HEK293 (cell line): ENCODE measurements at regions not wholly inside any gene's neighbourhood (a gene's known extent, or its start where the extent isn't known, plus 50 kb on each side); places are given as distances from the start of the nearest gene placed in this dataset.
"Not testable (repeated sequence)": the region's sequence is repeated elsewhere in the genome, so short reads cannot be mapped to it uniquely, and the experiment has no call there.

Experiments
- CTCF ChIA-PET: fragments of 350-600 bp; formaldehyde crosslinking; extraction: SDS; loops from one replicate; lab custom pipeline; 2021; ENCODE audit warnings: antibody characterized with exemption; lab: Yijun Ruan, JAX
- POLR2A ChIA-PET: fragments of 300-600 bp; formaldehyde crosslinking; extraction: SDS; loops from one replicate; lab custom pipeline; 2020; ENCODE audit warnings: antibody characterized with exemption, inconsistent platforms; lab: Yijun Ruan, JAX
- H3K27ac ChIP-seq: fragments of 200-500 bp; sonication (Bioruptor generic); 2 replicates; pipeline ENCODE4 v1.5.1; 2014; ENCODE audit warnings: low read depth, low read length, control low read depth, inconsistent platforms; ENCODE audit errors: extremely low read depth
- H3K36me3 ChIP-seq, 2 experiments: fragments of 200-500 bp in 1 of 2; sonication (Bioruptor generic) in 1 of 2; 1 replicate in 1 of 2; 2 replicates in 1 of 2; pipeline ENCODE4 v1.5.1; 2014 to 2017; ENCODE audit warnings: inconsistent platforms in 2 of 2, low read length in 2 of 2; ENCODE audit not compliant: control insufficient read depth in 2 of 2, insufficient read depth in 1 of 2
- H3K4me1 ChIP-seq: fragments of 200-500 bp; sonication (Bioruptor generic); 2 replicates; pipeline ENCODE4 v1.5.1; 2014; ENCODE audit warnings: mild to moderate bottlenecking, low read length, inconsistent platforms; ENCODE audit not compliant: control insufficient read depth, insufficient read depth
- H3K4me3 ChIP-seq: 2 replicates; pipeline ENCODE4 v1.5.1; 2011; ENCODE audit warnings: low read depth, mild to moderate bottlenecking, control low read depth, low read length, moderate library complexity
- H3K9me3 ChIP-seq: fragments of 200-500 bp; sonication (Bioruptor generic); 2 replicates; pipeline ENCODE4 v1.5.1; 2014; ENCODE audit warnings: low read depth, low read length, inconsistent platforms; ENCODE audit not compliant: control insufficient read depth, insufficient read depth
- GFI1B ChIP-seq: fragments of 450-650 bp; formaldehyde crosslinking; IDR thresholded peaks from 2 replicates; pipeline ENCODE4 v1.5.1; 2016; ENCODE audit warnings: missing biosample characterization, missing genetic modification characterization
- IKZF3 ChIP-seq: fragments of 450-650 bp; IDR thresholded peaks from 2 replicates; pipeline ENCODE4 v1.5.0; 2018; ENCODE audit warnings: missing biosample characterization, mild to moderate bottlenecking, missing genetic modification characterization, moderate library complexity
- KLF10 ChIP-seq: fragments of 450-650 bp; IDR thresholded peaks from 2 replicates; pipeline ENCODE4 v1.5.1; 2018; ENCODE audit warnings: missing biosample characterization, mild to moderate bottlenecking, missing genetic modification characterization
- KLF16 ChIP-seq: fragments of 450-650 bp; formaldehyde crosslinking; IDR thresholded peaks from 2 replicates; pipeline ENCODE4 v1.5.1; 2017; ENCODE audit warnings: missing biosample characterization, missing genetic modification characterization
- ZNF112 ChIP-seq: fragments of 450-650 bp; formaldehyde crosslinking; IDR thresholded peaks from 2 replicates; pipeline ENCODE4 v1.5.0; 2017; ENCODE audit warnings: missing biosample characterization, missing genetic modification characterization
- ZNF24 ChIP-seq: fragments of 450-650 bp; formaldehyde crosslinking; IDR thresholded peaks from 2 replicates; pipeline ENCODE4 v1.5.1; 2016; ENCODE audit warnings: missing biosample characterization, missing genetic modification characterization
- ZNF521 ChIP-seq: fragments of 450-650 bp; formaldehyde crosslinking; IDR thresholded peaks from 2 replicates; pipeline ENCODE4 v1.5.1; 2017; ENCODE audit warnings: missing biosample characterization, mild to moderate bottlenecking, missing genetic modification characterization
- ZNF654 ChIP-seq: fragments of 450-650 bp; formaldehyde crosslinking; IDR thresholded peaks from 2 replicates; pipeline ENCODE4 v1.5.1; 2016; ENCODE audit warnings: low read depth, missing biosample characterization, missing genetic modification characterization
- ZNF660 ChIP-seq: fragments of 450-650 bp; IDR thresholded peaks from 2 replicates; pipeline ENCODE4 v1.5.1; 2018; ENCODE audit warnings: missing biosample characterization, mild to moderate bottlenecking, missing genetic modification characterization
- TF ChIP-seq, protein P1 (sequence below): fragments of 450-650 bp; formaldehyde crosslinking; IDR thresholded peaks from 2 replicates; pipeline ENCODE4; 2016; ENCODE audit warnings: missing biosample characterization, missing genetic modification characterization
- TF ChIP-seq, protein P2 (sequence below): fragments of 450-650 bp; formaldehyde crosslinking; IDR thresholded peaks from 2 replicates; pipeline ENCODE4 v1.5.1; 2016; ENCODE audit warnings: missing biosample characterization, missing genetic modification characterization
- TF ChIP-seq, protein P3 (sequence below): fragments of 450-650 bp; formaldehyde crosslinking; IDR thresholded peaks from 2 replicates; pipeline ENCODE4 v1.5.1; 2016; ENCODE audit warnings: missing biosample characterization, missing genetic modification characterization
- TF ChIP-seq, protein P4 (sequence below): fragments of 450-650 bp; formaldehyde crosslinking; IDR thresholded peaks from 2 replicates; pipeline ENCODE4 v1.5.1; 2017; ENCODE audit warnings: missing biosample characterization, missing genetic modification characterization

DNA sequence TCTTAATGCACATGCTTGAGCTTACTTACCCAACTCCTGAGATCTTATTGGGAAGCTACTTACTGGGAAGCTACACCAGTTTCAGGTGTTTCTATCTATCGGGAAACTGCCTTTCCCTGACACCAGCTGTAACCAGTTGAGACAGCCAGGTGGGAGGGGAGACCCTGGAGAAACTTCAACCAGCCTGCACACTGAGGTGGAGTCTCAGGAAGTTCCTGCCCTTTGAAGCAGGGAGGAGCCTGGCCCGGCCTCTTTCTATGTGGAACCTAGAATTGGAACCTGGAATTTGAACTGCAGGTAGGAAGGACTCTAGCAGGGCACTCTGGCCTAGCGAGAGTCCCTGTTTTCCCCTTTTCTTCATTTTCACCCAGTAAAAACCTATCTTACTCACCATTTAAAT is 425.8 kb upstream of the PABPC4L start:
- CTCF ChIA-PET, result no interaction called here
- Histone ChIP-seq H3K27ac (no peak overlapping the region), H3K36me3 (no peaks in the 10 kb centered on the region)

DNA sequence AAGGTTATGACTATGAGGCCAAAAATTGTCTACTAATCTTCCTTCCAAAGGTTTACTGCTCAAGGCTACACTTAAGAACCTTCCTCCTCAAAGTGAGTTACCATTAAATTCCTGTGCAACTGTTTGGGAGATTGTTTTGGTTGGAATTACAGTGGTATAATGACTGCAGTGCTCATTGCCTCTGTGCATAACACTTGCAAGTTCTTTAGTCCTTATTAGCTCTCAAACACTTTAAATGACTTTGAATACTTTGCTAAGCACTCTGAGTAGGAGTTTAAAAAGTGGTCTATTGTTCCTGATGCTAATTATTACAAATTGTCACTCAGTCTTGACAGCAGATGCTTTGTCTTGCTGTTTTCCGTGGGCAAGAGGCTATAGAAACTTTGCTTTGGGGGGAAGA is 422.8 kb upstream of the PABPC4L start:
- CTCF ChIA-PET, result no interaction called here
- no peaks in the 10 kb centered on the region for H3K4me1 ChIP-seq
- H3K36me3 ChIP-seq, result no peaks in the 10 kb centered on the region
- H3K27ac ChIP-seq, result no peak overlapping the region
- TF ChIP-seq ZNF654 (tag by site-specific recombination) (no peak), IKZF3 (tag by site-specific recombination) (no peak), KLF16 (tag by site-specific recombination) (no peak), ZNF112 (no peak), ZNF660 (tag by site-specific recombination) (no peak), ZNF24 (tag by site-specific recombination) (no peak), ZNF521 (tag by site-specific recombination) (no peak)
- TF ChIP-seq, protein P1, sequence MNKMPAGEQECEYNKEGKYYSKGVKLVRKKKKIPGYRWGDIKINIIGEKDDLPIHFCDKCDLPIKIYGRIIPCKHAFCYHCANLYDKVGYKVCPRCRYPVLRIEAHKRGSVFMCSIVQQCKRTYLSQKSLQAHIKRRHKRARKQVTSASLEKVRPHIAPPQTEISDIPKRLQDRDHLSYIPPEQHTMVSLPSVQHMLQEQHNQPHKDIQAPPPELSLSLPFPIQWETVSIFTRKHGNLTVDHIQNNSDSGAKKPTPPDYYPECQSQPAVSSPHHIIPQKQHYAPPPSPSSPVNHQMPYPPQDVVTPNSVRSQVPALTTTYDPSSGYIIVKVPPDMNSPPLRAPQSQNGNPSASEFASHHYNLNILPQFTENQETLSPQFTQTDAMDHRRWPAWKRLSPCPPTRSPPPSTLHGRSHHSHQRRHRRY (tag by site-specific recombination), result no peak
- TF ChIP-seq, protein P2, sequence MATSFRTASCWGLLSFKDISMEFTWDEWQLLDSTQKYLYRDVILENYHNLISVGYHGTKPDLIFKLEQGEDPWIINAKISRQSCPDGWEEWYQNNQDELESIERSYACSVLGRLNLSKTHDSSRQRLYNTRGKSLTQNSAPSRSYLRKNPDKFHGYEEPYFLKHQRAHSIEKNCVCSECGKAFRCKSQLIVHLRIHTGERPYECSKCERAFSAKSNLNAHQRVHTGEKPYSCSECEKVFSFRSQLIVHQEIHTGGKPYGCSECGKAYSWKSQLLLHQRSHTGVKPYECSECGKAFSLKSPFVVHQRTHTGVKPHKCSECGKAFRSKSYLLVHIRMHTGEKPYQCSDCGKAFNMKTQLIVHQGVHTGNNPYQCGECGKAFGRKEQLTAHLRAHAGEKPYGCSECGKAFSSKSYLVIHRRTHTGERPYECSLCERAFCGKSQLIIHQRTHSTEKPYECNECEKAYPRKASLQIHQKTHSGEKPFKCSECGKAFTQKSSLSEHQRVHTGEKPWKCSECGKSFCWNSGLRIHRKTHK (tag by site-specific recombination), result no peak
- TF ChIP-seq, protein P3, sequence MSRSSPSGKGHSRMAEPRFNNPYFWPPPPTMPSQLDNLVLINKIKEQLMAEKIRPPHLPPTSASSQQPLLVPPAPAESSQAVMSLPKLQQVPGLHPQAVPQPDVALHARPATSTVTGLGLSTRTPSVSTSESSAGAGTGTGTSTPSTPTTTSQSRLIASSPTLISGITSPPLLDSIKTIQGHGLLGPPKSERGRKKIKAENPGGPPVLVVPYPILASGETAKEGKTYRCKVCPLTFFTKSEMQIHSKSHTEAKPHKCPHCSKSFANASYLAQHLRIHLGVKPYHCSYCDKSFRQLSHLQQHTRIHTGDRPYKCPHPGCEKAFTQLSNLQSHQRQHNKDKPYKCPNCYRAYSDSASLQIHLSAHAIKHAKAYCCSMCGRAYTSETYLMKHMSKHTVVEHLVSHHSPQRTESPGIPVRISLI (tag by site-specific recombination), result no peak
- TF ChIP-seq, all 188 proteins: peak for 0
- POLR2A ChIA-PET, result no interaction called here
- Histone ChIP-seq H3K9me3 (no peaks in the 10 kb centered on the region), H3K4me3 (no peak overlapping the region)

More for the DNA sequence above, 425.8 kb upstream of the PABPC4L start:
- Histone ChIP-seq H3K9me3 (no peaks in the 10 kb centered on the region), H3K4me1 (no peaks in the 10 kb centered on the region), H3K4me3 (no peak overlapping the region)
- POLR2A ChIA-PET, result no interaction called here
- TF ChIP-seq KLF10 (tag by site-specific recombination) (no peak), GFI1B (tag by site-specific recombination) (no peak)
- TF ChIP-seq, protein P4, sequence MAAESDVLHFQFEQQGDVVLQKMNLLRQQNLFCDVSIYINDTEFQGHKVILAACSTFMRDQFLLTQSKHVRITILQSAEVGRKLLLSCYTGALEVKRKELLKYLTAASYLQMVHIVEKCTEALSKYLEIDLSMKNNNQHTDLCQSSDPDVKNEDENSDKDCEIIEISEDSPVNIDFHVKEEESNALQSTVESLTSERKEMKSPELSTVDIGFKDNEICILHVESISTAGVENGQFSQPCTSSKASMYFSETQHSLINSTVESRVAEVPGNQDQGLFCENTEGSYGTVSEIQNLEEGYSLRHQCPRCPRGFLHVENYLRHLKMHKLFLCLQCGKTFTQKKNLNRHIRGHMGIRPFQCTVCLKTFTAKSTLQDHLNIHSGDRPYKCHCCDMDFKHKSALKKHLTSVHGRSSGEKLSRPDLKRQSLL (tag by site-specific recombination), result no peak

DNA sequence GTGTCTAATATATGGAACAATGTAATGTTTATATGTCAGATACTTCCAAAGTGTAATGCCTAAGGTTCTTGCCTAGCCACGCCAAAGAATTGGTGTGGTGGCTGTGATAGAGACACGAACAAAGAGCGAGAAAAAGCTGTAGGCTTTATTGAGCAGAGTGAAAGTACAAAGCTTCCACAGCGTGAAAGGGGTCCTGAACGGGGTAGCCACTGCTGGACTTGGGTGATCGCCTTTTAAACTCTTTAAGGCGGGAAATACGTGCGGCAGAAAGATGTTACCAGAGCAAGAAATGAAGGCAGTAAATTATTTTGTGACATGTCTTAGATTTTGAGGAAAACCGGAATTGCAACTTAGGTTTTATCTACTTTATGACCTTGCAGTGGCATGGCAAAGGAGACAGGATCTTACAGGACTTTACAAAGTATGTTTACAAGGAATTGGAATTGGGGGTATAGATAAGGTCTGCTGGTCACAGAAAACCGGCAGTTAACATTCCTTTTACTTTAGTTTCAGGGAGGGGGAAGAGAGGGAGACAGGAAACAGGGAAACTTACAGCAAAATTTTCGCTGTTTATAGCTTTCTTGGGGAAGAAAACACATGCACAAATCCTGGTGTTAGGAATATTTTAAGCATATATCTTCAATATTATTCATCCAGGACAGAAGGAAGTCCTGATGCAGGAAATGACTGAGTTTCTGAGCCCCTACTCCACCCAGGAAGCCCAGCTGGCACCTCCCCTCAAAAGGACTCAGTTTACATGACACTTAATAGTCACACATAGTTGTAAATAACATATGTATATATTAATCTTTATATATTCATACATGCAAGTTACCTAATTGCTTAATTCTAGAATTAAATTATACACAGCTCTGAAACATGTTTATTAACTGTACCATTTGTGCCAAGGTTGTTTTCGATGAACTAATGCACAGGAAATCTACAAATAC is 421.3 kb upstream of the PABPC4L start:
- H3K27ac ChIP-seq, POLR2A ChIA-PET, CTCF ChIA-PET, H3K4me3 ChIP-seq, H3K36me3 ChIP-seq, H3K4me1 ChIP-seq, H3K9me3 ChIP-seq: not testable (repeated sequence)
